ENCODE measurements at regions not wholly inside any gene's neighbourhood (a gene's known extent, or its start where the extent isn't known, plus 50 kb on each side); places are given as distances from the start of the nearest gene placed in this dataset.
"Not testable (repeated sequence)": the region's sequence is repeated elsewhere in the genome, so short reads cannot be mapped to it uniquely, and the experiment has no call there.

DNA sequence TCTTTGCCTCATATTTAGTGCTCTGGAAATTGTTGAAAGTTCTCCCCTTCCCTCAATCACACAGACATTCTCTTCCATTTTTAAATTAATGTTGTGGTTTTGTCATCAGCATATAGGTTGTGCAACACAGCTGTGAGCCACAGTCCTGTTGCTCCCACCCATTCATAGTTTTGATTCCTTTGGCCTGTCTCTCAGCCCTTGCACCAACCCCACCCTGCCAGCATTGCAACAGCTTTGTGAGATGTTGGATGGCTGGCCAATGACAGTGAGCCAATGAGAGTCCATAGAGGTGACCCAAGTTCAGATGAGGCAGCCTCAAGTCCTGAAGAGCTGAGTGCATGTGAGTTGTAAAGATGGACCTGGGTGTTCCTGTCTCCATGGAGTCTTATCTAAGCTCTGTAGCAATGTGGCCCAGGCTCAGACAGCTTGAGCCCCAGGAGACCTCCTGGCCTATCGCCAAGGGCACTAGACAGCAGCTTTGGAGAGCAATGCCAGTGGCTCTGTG, 775.5 kb downstream of the RNF144A start:
- Mint-ChIP-seq H3K27me3 (ENCODE audit: insufficient read depth) (peaks cover 2% of the 10 kb centered on the region), H3K36me3 (ENCODE audit: low read depth) (no peaks in the 10 kb centered on the region), H3K27ac (no peak overlapping the region), H3K4me3 (no peak overlapping the region), H3K9me3 (no peaks in the 10 kb centered on the region), H3K4me1 (peaks cover 14% of the 10 kb centered on the region)
- Histone ChIP-seq H3K27ac (ENCODE audit: low read depth, low read length) (no peak overlapping the region), H3K9ac (ENCODE audit: extremely low read depth, low read length, poor library complexity, severe bottlenecking) (no peak overlapping the region), H3K9me3 (ENCODE audit: control insufficient read depth, low read length) (no peaks in the 10 kb centered on the region), H3K4me3 (ENCODE audit: low read length) (no peak overlapping the region), H3K4me1 (ENCODE audit: control insufficient read depth, insufficient read depth, low read length) (no peaks in the 10 kb centered on the region), H3K36me3 (ENCODE audit: control insufficient read depth, insufficient read depth, low read length) (no peaks in the 10 kb centered on the region), H3K27me3 (ENCODE audit: control insufficient read depth, insufficient read depth, low read length, poor library complexity, severe bottlenecking) (no peaks in the 10 kb centered on the region)
- DNase-seq, result no peak
- TF ChIP-seq, protein P1, sequence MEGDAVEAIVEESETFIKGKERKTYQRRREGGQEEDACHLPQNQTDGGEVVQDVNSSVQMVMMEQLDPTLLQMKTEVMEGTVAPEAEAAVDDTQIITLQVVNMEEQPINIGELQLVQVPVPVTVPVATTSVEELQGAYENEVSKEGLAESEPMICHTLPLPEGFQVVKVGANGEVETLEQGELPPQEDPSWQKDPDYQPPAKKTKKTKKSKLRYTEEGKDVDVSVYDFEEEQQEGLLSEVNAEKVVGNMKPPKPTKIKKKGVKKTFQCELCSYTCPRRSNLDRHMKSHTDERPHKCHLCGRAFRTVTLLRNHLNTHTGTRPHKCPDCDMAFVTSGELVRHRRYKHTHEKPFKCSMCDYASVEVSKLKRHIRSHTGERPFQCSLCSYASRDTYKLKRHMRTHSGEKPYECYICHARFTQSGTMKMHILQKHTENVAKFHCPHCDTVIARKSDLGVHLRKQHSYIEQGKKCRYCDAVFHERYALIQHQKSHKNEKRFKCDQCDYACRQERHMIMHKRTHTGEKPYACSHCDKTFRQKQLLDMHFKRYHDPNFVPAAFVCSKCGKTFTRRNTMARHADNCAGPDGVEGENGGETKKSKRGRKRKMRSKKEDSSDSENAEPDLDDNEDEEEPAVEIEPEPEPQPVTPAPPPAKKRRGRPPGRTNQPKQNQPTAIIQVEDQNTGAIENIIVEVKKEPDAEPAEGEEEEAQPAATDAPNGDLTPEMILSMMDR (conservative IDR thresholded peaks at IDR 0.05), result no peak
- 86 to 98% methylated on average over 1 of the region's 1 CpG for WGBS, 2 experiments (ENCODE audit: insufficient coverage in 1 of 2, insufficient read length in 1 of 2)

- Histone ChIP-seq H3K27ac (ENCODE audit: low read depth, low read length) (no peak overlapping the region), H3K27me3 (ENCODE audit: control insufficient read depth, insufficient read depth, low read length, poor library complexity, severe bottlenecking) (no peaks in the 10 kb centered on the region), H3K4me3 (ENCODE audit: low read length) (no peak overlapping the region), H3K36me3 (ENCODE audit: control insufficient read depth, insufficient read depth, low read length) (no peaks in the 10 kb centered on the region), H3K4me1 (ENCODE audit: control insufficient read depth, insufficient read depth, low read length) (no peaks in the 10 kb centered on the region), H3K9me3 (ENCODE audit: control insufficient read depth, low read length) (no peaks in the 10 kb centered on the region), H3K9ac (ENCODE audit: extremely low read depth, low read length, poor library complexity, severe bottlenecking) (no peak overlapping the region)
- 85 to 87% methylated on average over 5 to 9 of the region's 9 CpGs for WGBS, 2 experiments (ENCODE audit: insufficient coverage in 1 of 2, insufficient read length in 1 of 2)
- DNase-seq, result no peak
- Mint-ChIP-seq H3K4me3 (no peak overlapping the region), H3K4me1 (peaks cover 14% of the 10 kb centered on the region), H3K27ac (no peak overlapping the region), H3K9me3 (no peaks in the 10 kb centered on the region), H3K27me3 (ENCODE audit: insufficient read depth) (peaks cover 2% of the 10 kb centered on the region), H3K36me3 (ENCODE audit: low read depth) (no peaks in the 10 kb centered on the region)
- TF ChIP-seq, protein P1 (conservative IDR thresholded peaks at IDR 0.05), result no peak
Measured at GRCh38 chr2:7693246-7694075, 776.2 kb downstream of the RNF144A start.

- Histone ChIP-seq H3K9me3 (ENCODE audit: control insufficient read depth, low read length) (no peaks in the 10 kb centered on the region), H3K4me1 (ENCODE audit: control insufficient read depth, insufficient read depth, low read length) (no peaks in the 10 kb centered on the region), H3K4me3 (ENCODE audit: low read length) (no peak overlapping the region), H3K36me3 (ENCODE audit: control insufficient read depth, insufficient read depth, low read length) (no peaks in the 10 kb centered on the region), H3K9ac (ENCODE audit: extremely low read depth, low read length, poor library complexity, severe bottlenecking) (no peak overlapping the region), H3K27ac (ENCODE audit: low read depth, low read length) (no peak overlapping the region), H3K27me3 (ENCODE audit: control insufficient read depth, insufficient read depth, low read length, poor library complexity, severe bottlenecking) (no peaks in the 10 kb centered on the region)
- H3K9me3 Mint-ChIP-seq, result no peaks in the 10 kb centered on the region
- no peak for DNase-seq
- no peaks in the 10 kb centered on the region for H3K36me3 Mint-ChIP-seq (ENCODE audit: low read depth)
- H3K4me3 Mint-ChIP-seq, result no peak overlapping the region
- peaks cover 14% of the 10 kb centered on the region for H3K4me1 Mint-ChIP-seq
- TF ChIP-seq, protein P1 (conservative IDR thresholded peaks at IDR 0.05), result peak; percentile 37
- H3K27ac Mint-ChIP-seq, result no peak overlapping the region
- peaks cover 2% of the 10 kb centered on the region for H3K27me3 Mint-ChIP-seq (ENCODE audit: insufficient read depth)
- 77 to 87% methylated on average over 10 to 12 of the region's 12 CpGs for WGBS, 2 experiments (ENCODE audit: insufficient coverage in 1 of 2, insufficient read length in 1 of 2)
Measured at GRCh38 chr2:7694076-7694985, 777.1 kb downstream of the RNF144A start.

GRCh38 chr2:7696556-7696955, 779.3 kb downstream of the RNF144A start:
- 80 to 87% methylated on average over 2 to 6 of the region's 6 CpGs for WGBS, 2 experiments (ENCODE audit: insufficient coverage in 1 of 2, insufficient read length in 1 of 2)
- not testable (repeated sequence) for H3K27me3 Mint-ChIP-seq (ENCODE audit: insufficient read depth); H3K9me3 ChIP-seq (ENCODE audit: control insufficient read depth, low read length); H3K36me3 Mint-ChIP-seq (ENCODE audit: low read depth); H3K27me3 ChIP-seq (ENCODE audit: control insufficient read depth, insufficient read depth, low read length, poor library complexity, severe bottlenecking); H3K9me3 Mint-ChIP-seq; H3K9ac ChIP-seq (ENCODE audit: extremely low read depth, low read length, poor library complexity, severe bottlenecking); H3K27ac ChIP-seq (ENCODE audit: low read depth, low read length); H3K36me3 ChIP-seq (ENCODE audit: control insufficient read depth, insufficient read depth, low read length); H3K4me3 Mint-ChIP-seq; H3K4me1 ChIP-seq (ENCODE audit: control insufficient read depth, insufficient read depth, low read length); H3K4me3 ChIP-seq (ENCODE audit: low read length)
- DNase-seq, result peak; percentile 77
- Mint-ChIP-seq H3K27ac (peak overlapping the region; percentile 57), H3K4me1 (peaks cover 14% of the 10 kb centered on the region)

All from endodermal cell (in vitro differentiated cells).